ENCODE measurements at regions not wholly inside any gene's neighbourhood (a gene's known extent, or its start where the extent isn't known, plus 50 kb on each side); places are given as distances from the start of the nearest gene placed in this dataset.

- Histone ChIP-seq H3K4me3 (replicated peaks; ENCODE audit: low read depth, low read length) (no peak overlapping the region), H3K36me3 (ENCODE audit: control insufficient read depth, insufficient read depth, low read length) (no peaks in the 10 kb centered on the region), H3K27me3 (replicated peaks; ENCODE audit: control insufficient read depth, insufficient read depth, low read length) (no peaks in the 10 kb centered on the region)
- no peak for DNase-seq (ENCODE audit: extremely low read depth, insufficient read length)
- no peak for TF ChIP-seq CTCF (IDR thresholded peaks at IDR 0.05; ENCODE audit: insufficient read depth, low read length, poor library complexity, severe bottlenecking)
These were observed 508.5 kb upstream of the SLIT2 start for GRCh38 chr4:19743115-19743638.

DNA sequence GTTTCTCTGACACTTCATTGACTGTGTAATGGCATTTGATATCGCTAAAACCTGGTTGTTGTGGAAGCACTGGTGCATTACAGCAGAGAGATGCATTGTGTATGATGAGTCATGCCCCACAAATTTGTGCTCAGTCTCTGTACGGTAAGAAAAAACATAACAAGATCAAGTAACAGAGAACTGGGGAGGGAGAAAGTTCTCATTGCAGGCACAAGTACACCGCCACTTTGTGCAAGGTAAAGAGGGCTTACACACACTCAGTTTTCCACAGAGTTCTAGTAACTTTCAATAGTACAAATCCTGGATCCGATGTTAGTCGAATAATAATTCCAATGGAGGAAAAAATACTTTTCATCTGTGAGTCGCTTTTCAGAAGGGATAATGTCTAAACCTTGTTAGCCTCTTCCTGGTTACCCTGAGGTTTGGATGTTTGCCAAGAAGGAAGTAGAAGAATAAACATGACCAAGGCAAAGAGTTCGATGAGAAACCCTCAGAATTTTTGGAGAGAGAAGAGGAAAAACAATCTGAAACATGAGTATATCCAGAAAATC, 512.5 kb upstream of the SLIT2 start:
- Histone ChIP-seq H3K4me3 (replicated peaks; ENCODE audit: low read depth, low read length) (no peak overlapping the region), H3K36me3 (ENCODE audit: control insufficient read depth, insufficient read depth, low read length) (no peaks in the 10 kb centered on the region), H3K27me3 (replicated peaks; ENCODE audit: control insufficient read depth, insufficient read depth, low read length) (no peaks in the 10 kb centered on the region)
- no peak for DNase-seq (ENCODE audit: extremely low read depth, insufficient read length)
- TF ChIP-seq CTCF (IDR thresholded peaks at IDR 0.05; ENCODE audit: insufficient read depth, low read length, poor library complexity, severe bottlenecking) = no peak

DNA sequence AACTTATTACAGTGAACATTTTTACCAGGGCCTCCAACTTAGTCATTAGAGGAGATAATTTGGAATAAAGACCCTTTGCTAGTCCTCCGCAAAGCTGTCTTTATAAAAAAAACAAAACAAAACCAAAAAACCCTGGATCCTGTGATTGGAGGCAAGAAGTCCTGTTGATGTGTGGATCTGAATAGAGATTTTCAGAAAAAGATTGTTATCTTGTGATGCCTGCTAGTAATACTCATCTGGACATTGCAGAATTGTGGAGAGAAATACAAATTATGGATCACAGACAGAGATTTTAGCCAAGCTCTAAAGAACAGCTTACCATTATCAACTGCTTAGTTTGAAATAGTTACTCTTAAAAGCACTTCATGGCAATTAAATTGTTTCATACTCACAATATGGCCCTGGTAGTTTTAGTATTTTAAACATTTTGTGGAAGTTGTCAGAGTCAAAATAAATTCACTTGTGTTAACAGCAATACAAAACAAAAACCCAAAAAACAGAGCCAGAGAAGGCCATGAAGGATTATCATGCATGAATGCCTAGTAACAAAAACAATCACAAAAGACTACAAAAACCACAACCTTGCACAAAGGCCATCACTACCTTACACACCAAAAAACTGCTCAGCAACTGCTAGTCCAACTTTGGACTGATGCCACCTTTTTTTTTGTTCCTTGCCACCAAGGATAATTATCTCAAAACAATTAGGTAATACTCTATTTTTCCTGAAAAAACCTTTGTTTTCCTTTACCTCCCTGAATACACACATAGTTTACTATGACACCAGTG, 514.5 kb upstream of the SLIT2 start:
- Histone ChIP-seq H3K36me3 (ENCODE audit: control insufficient read depth, insufficient read depth, low read length) (no peaks in the 10 kb centered on the region), H3K4me3 (replicated peaks; ENCODE audit: low read depth, low read length) (no peak overlapping the region), H3K27me3 (replicated peaks; ENCODE audit: control insufficient read depth, insufficient read depth, low read length) (no peaks in the 10 kb centered on the region)
- DNase-seq (ENCODE audit: extremely low read depth, insufficient read length) = no peak
- no peak for TF ChIP-seq CTCF (IDR thresholded peaks at IDR 0.05; ENCODE audit: insufficient read depth, low read length, poor library complexity, severe bottlenecking)

GRCh38 chr4:19735012-19735411, 516.7 kb upstream of the SLIT2 start:
- no peaks in the 10 kb centered on the region for H3K36me3 ChIP-seq (ENCODE audit: control insufficient read depth, insufficient read depth, low read length)
- no peak for DNase-seq (ENCODE audit: extremely low read depth, insufficient read length)
- no peak for TF ChIP-seq CTCF (IDR thresholded peaks at IDR 0.05; ENCODE audit: insufficient read depth, low read length, poor library complexity, severe bottlenecking)
- no peaks in the 10 kb centered on the region for H3K27me3 ChIP-seq (replicated peaks; ENCODE audit: control insufficient read depth, insufficient read depth, low read length)
- no peak overlapping the region for H3K4me3 ChIP-seq (replicated peaks; ENCODE audit: low read depth, low read length)

GRCh38 chr4:19729886-19730651, 521.6 kb upstream of the SLIT2 start:
- Histone ChIP-seq H3K27me3 (replicated peaks; ENCODE audit: control insufficient read depth, insufficient read depth, low read length) (no peaks in the 10 kb centered on the region), H3K36me3 (ENCODE audit: control insufficient read depth, insufficient read depth, low read length) (no peaks in the 10 kb centered on the region), H3K4me3 (replicated peaks; ENCODE audit: low read depth, low read length) (no peak overlapping the region)
- TF ChIP-seq CTCF (IDR thresholded peaks at IDR 0.05; ENCODE audit: insufficient read depth, low read length, poor library complexity, severe bottlenecking) = no peak
- no peak for DNase-seq (ENCODE audit: extremely low read depth, insufficient read length)

All from GM06990 (cell line).